ENCODE measurements at regions not wholly inside any gene's neighbourhood (a gene's known extent, or its start where the extent isn't known, plus 50 kb on each side); places are given as distances from the start of the nearest gene placed in this dataset.

GRCh38 chr16:51419768-51420167, 268.7 kb upstream of the SALL1 start:
- H3K9me3 Mint-ChIP-seq, result no peaks in the 10 kb centered on the region
- no peak overlapping the region for H3K4me3 Mint-ChIP-seq
- no peaks in the 10 kb centered on the region for H3K4me1 Mint-ChIP-seq (ENCODE audit: low read depth)
- no peaks in the 10 kb centered on the region for H3K36me3 Mint-ChIP-seq (ENCODE audit: low read depth)
- intact Hi-C loops (cut with micrococcal nuclease), result no loop called here
- H3K27me3 Mint-ChIP-seq, result no peaks in the 10 kb centered on the region
- H3K27ac Mint-ChIP-seq, result no peak overlapping the region

GRCh38 chr16:51418258-51418657, 267.2 kb upstream of the SALL1 start:
- no peaks in the 10 kb centered on the region for H3K36me3 Mint-ChIP-seq (ENCODE audit: low read depth)
- intact Hi-C loops (cut with micrococcal nuclease), result no loop called here
- no peaks in the 10 kb centered on the region for H3K4me1 Mint-ChIP-seq (ENCODE audit: low read depth)
- no peak overlapping the region for H3K4me3 Mint-ChIP-seq
- H3K27me3 Mint-ChIP-seq, result no peaks in the 10 kb centered on the region
- H3K9me3 Mint-ChIP-seq, result no peaks in the 10 kb centered on the region
- H3K27ac Mint-ChIP-seq, result no peak overlapping the region

- H3K27me3 Mint-ChIP-seq, result no peaks in the 10 kb centered on the region
- intact Hi-C loops (cut with micrococcal nuclease), result no loop called here
- no peak overlapping the region for H3K27ac Mint-ChIP-seq
- no peaks in the 10 kb centered on the region for H3K4me1 Mint-ChIP-seq (ENCODE audit: low read depth)
- H3K4me3 Mint-ChIP-seq, result no peak overlapping the region
- H3K9me3 Mint-ChIP-seq, result no peaks in the 10 kb centered on the region
- no peaks in the 10 kb centered on the region for H3K36me3 Mint-ChIP-seq (ENCODE audit: low read depth)
These were observed 265.9 kb upstream of the SALL1 start for GRCh38 chr16:51416926-51417325.

GRCh38 chr16:51410125-51410524, 259.1 kb upstream of the SALL1 start:
- no peaks in the 10 kb centered on the region for H3K4me1 Mint-ChIP-seq (ENCODE audit: low read depth)
- no peak overlapping the region for H3K4me3 Mint-ChIP-seq
- H3K27me3 Mint-ChIP-seq, result no peaks in the 10 kb centered on the region
- H3K9me3 Mint-ChIP-seq, result peaks cover 6% of the 10 kb centered on the region
- H3K27ac Mint-ChIP-seq, result no peak overlapping the region
- intact Hi-C loops (cut with micrococcal nuclease), result no loop called here
- no peaks in the 10 kb centered on the region for H3K36me3 Mint-ChIP-seq (ENCODE audit: low read depth)

DNA sequence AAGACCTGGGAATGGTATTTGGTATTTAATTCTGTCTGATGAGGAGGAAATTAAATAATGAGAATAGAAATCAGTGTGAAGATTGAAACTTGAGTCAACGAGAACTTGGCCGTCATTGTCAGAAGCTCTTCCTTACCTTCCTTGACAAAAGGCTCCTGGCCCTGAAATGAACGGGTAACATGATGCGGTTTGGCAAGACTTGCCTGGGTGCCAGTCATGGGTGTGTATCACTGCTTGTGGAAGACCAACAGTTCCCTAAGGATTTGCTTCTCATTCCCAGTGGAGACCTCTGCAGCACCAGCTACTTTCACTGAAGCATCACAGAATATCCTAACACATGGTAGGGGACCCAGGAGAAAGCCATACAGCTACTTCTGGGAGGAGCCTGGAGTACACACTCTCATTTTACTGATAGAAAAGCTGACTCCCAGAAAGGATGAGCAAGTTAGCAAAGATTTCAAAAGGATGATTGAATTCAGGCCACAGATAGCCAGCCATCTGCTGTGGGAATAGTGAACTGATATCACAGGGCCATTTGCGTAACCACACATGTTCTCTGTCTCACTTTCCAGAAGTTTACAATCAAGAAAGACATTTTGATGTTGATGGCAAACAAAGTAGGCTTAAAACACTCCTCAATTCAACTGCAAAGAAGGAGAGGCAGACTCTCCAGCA, 258.1 kb upstream of the SALL1 start:
- Mint-ChIP-seq H3K27ac (no peak overlapping the region), H3K4me1 (ENCODE audit: low read depth) (no peaks in the 10 kb centered on the region), H3K36me3 (ENCODE audit: low read depth) (no peaks in the 10 kb centered on the region), H3K4me3 (no peak overlapping the region), H3K9me3 (peaks cover 13% of the 10 kb centered on the region), H3K27me3 (no peaks in the 10 kb centered on the region)
- intact Hi-C loops (cut with micrococcal nuclease), result no loop called here

- H3K27me3 Mint-ChIP-seq, result no peaks in the 10 kb centered on the region
- H3K4me3 Mint-ChIP-seq, result no peak overlapping the region
- H3K4me1 Mint-ChIP-seq (ENCODE audit: low read depth), result no peaks in the 10 kb centered on the region
- intact Hi-C loops (cut with micrococcal nuclease), result no loop called here
- H3K9me3 Mint-ChIP-seq, result peaks cover 21% of the 10 kb centered on the region
- no peaks in the 10 kb centered on the region for H3K36me3 Mint-ChIP-seq (ENCODE audit: low read depth)
- no peak overlapping the region for H3K27ac Mint-ChIP-seq
These were observed 257.3 kb upstream of the SALL1 start for GRCh38 chr16:51408357-51408756.

- no peaks in the 10 kb centered on the region for H3K4me1 Mint-ChIP-seq (ENCODE audit: low read depth)
- intact Hi-C loops (cut with micrococcal nuclease), result no loop called here
- H3K4me3 Mint-ChIP-seq, result no peak overlapping the region
- no peaks in the 10 kb centered on the region for H3K36me3 Mint-ChIP-seq (ENCODE audit: low read depth)
- H3K27me3 Mint-ChIP-seq, result no peaks in the 10 kb centered on the region
- peaks cover 23% of the 10 kb centered on the region for H3K9me3 Mint-ChIP-seq
- no peak overlapping the region for H3K27ac Mint-ChIP-seq
These were observed 256.9 kb upstream of the SALL1 start for GRCh38 chr16:51407921-51408320.

DNA sequence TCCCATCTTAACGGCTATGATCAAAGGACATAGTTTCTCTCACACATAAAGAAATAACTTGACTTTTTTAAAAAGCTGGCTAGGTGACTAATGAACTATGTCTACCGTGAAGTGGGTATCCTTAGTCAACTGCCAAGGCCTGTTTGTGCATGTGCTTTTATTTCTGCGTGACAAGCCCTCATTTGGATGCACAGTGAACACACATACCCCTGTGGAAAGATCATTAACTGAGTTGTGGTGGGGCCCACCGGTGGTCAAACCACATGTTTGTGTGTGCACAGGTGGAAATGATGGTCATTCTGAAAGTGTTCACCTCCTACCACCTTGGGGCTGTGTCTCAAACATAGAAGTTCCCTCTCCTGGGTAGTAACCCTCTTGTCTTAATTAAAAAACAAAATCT, 256.1 kb upstream of the SALL1 start:
- Mint-ChIP-seq H3K4me3 (no peak overlapping the region), H3K4me1 (ENCODE audit: low read depth) (no peaks in the 10 kb centered on the region), H3K27ac (no peak overlapping the region), H3K27me3 (no peaks in the 10 kb centered on the region), H3K9me3 (peaks cover 23% of the 10 kb centered on the region), H3K36me3 (ENCODE audit: low read depth) (no peaks in the 10 kb centered on the region)
- intact Hi-C loops (cut with micrococcal nuclease), result no loop called here

DNA sequence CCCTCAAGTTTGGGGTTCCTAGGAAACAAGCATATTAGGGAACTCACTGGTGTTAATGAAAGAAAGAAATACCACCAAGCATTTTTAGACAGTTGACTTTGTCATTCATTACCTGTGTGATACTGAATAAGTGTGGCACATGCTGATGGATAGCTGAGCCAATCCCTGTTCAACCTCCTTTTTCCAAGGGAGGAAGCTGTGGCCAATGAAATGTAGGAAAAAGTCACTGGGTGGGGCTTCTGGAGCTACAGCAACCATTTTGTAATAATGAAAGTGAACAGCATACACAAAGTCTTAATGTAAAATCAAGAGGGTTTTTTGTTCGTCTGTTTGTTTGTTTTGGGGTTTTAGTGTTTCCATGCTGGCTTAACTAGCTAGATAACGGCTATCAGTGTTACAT, 254.3 kb upstream of the SALL1 start:
- no peak overlapping the region for H3K27ac Mint-ChIP-seq
- no peaks in the 10 kb centered on the region for H3K27me3 Mint-ChIP-seq

GRCh38 chr16:51404386-51404785, 253.3 kb upstream of the SALL1 start:
- H3K27ac Mint-ChIP-seq, result no peak overlapping the region
- no peaks in the 10 kb centered on the region for H3K4me1 Mint-ChIP-seq (ENCODE audit: low read depth)
- no peaks in the 10 kb centered on the region for H3K36me3 Mint-ChIP-seq (ENCODE audit: low read depth)
- intact Hi-C loops (cut with micrococcal nuclease), result no loop called here
- H3K9me3 Mint-ChIP-seq, result peaks cover 23% of the 10 kb centered on the region
- H3K27me3 Mint-ChIP-seq, result no peaks in the 10 kb centered on the region
- no peak overlapping the region for H3K4me3 Mint-ChIP-seq

More for the DNA sequence above, 254.3 kb upstream of the SALL1 start:
- intact Hi-C loops (cut with micrococcal nuclease), result no loop called here
- H3K4me1 Mint-ChIP-seq (ENCODE audit: low read depth), result no peaks in the 10 kb centered on the region
- H3K9me3 Mint-ChIP-seq, result peaks cover 23% of the 10 kb centered on the region
- no peaks in the 10 kb centered on the region for H3K36me3 Mint-ChIP-seq (ENCODE audit: low read depth)
- H3K4me3 Mint-ChIP-seq, result no peak overlapping the region

GRCh38 chr16:51402785-51403184, 251.7 kb upstream of the SALL1 start:
- Mint-ChIP-seq H3K4me1 (ENCODE audit: low read depth) (no peaks in the 10 kb centered on the region), H3K4me3 (no peak overlapping the region), H3K36me3 (ENCODE audit: low read depth) (no peaks in the 10 kb centered on the region), H3K27ac (no peak overlapping the region), H3K27me3 (no peaks in the 10 kb centered on the region), H3K9me3 (peaks cover 17% of the 10 kb centered on the region)
- intact Hi-C loops (cut with micrococcal nuclease), result no loop called here

GRCh38 chr16:51402298-51402697, 251.2 kb upstream of the SALL1 start:
- Mint-ChIP-seq H3K4me1 (ENCODE audit: low read depth) (no peaks in the 10 kb centered on the region), H3K9me3 (peaks cover 17% of the 10 kb centered on the region), H3K4me3 (no peak overlapping the region), H3K27ac (no peak overlapping the region), H3K36me3 (ENCODE audit: low read depth) (no peaks in the 10 kb centered on the region), H3K27me3 (no peaks in the 10 kb centered on the region)
- intact Hi-C loops (cut with micrococcal nuclease), result no loop called here

- intact Hi-C loops (cut with micrococcal nuclease), result no loop called here
- Mint-ChIP-seq H3K27me3 (no peaks in the 10 kb centered on the region), H3K9me3 (peaks cover 17% of the 10 kb centered on the region), H3K36me3 (ENCODE audit: low read depth) (no peaks in the 10 kb centered on the region), H3K4me3 (no peak overlapping the region), H3K27ac (no peak overlapping the region), H3K4me1 (ENCODE audit: low read depth) (no peaks in the 10 kb centered on the region)
These were observed 250.6 kb upstream of the SALL1 start for GRCh38 chr16:51401673-51402072.

GRCh38 chr16:51399908-51400670, 249.0 kb upstream of the SALL1 start:
- Mint-ChIP-seq H3K27ac (no peak overlapping the region), H3K27me3 (no peaks in the 10 kb centered on the region), H3K9me3 (peaks cover 17% of the 10 kb centered on the region), H3K4me3 (no peak overlapping the region), H3K4me1 (ENCODE audit: low read depth) (no peaks in the 10 kb centered on the region), H3K36me3 (ENCODE audit: low read depth) (no peaks in the 10 kb centered on the region)
- intact Hi-C loops (cut with micrococcal nuclease), result no loop called here

- H3K4me1 Mint-ChIP-seq (ENCODE audit: low read depth), result no peaks in the 10 kb centered on the region
- H3K27me3 Mint-ChIP-seq, result peaks cover 3% of the 10 kb centered on the region
- H3K4me3 Mint-ChIP-seq, result no peak overlapping the region
- H3K9me3 Mint-ChIP-seq, result no peaks in the 10 kb centered on the region
- intact Hi-C loops (cut with micrococcal nuclease), result no loop called here
- no peaks in the 10 kb centered on the region for H3K36me3 Mint-ChIP-seq (ENCODE audit: low read depth)
- H3K27ac Mint-ChIP-seq, result no peak overlapping the region
These were observed 243.4 kb upstream of the SALL1 start for GRCh38 chr16:51394421-51394820.
